ENCODE measurements at regions not wholly inside any gene's neighbourhood (a gene's known extent, or its start where the extent isn't known, plus 50 kb on each side); places are given as distances from the start of the nearest gene placed in this dataset.

DNA sequence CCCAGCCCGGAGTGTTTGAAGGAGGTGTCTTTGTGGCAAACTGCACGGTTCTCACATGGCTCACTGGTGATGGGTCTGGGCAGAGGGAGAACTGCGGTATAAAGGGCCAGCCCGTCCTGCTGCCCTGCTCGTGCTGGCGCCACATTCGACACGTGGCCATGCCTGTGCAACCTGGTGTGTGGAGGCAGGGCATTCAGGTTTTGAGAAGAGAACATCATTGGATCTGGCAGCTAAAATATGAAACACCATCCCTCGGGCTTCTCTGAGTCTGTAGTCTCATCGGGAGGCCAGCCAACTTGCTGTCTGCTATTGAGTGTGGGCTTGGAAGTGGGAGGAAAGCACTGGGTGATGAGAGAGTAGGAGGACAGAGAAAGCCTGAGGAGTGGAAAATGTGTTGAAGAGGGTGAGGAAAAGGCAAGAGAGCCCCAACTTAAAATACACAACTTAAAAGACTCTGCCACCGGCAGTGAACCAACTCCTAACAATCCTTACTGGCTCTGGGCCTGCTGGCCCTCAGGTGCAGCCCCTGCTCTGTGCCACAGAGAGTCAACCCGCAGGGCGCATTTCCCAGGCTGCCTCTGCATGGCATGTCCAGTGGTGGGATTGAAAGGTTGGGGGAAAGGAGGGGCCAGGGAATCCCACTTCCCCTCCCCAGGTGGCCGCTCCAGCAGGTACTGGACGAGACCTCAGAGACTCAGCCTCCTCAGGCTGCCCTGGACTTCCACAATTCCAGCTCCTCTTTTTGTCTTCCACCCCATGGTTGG is 112.7 kb upstream of the DLX2 start:
- no peaks in the 10 kb centered on the region for H3K4me1 ChIP-seq (ENCODE audit: control insufficient read depth in 3 of 3, insufficient read depth in 3 of 3, low read length in 3 of 3)
- H3K27ac ChIP-seq (ENCODE audit: low read depth, low read length) = no peak overlapping the region
- no peaks in the 10 kb centered on the region for H3K27me3 ChIP-seq (ENCODE audit: control insufficient read depth in 3 of 3, insufficient read depth in 3 of 3, low read length in 3 of 3)
- no peak overlapping the region for H3K9ac ChIP-seq (ENCODE audit: low read depth in 1 of 3, low read length in 3 of 3)
- H3K36me3 ChIP-seq (ENCODE audit: control insufficient read depth in 3 of 3, insufficient read depth in 3 of 3, low read length in 3 of 3) = no peaks in the 10 kb centered on the region
- H3K4me3 ChIP-seq (ENCODE audit: low read length in 3 of 3) = no peak overlapping the region
- no peaks in the 10 kb centered on the region for H3K9me3 ChIP-seq (ENCODE audit: control insufficient read depth in 3 of 3, low read length in 3 of 3)

- Histone ChIP-seq H3K9ac (ENCODE audit: low read depth in 1 of 3, low read length in 3 of 3) (no peak overlapping the region), H3K9me3 (ENCODE audit: control insufficient read depth in 3 of 3, low read length in 3 of 3) (no peaks in the 10 kb centered on the region), H3K4me3 (ENCODE audit: low read length in 3 of 3) (no peak overlapping the region), H3K27ac (ENCODE audit: low read depth, low read length) (no peak overlapping the region), H3K4me1 (ENCODE audit: control insufficient read depth in 3 of 3, insufficient read depth in 3 of 3, low read length in 3 of 3) (no peaks in the 10 kb centered on the region), H3K36me3 (ENCODE audit: control insufficient read depth in 3 of 3, insufficient read depth in 3 of 3, low read length in 3 of 3) (no peaks in the 10 kb centered on the region), H3K27me3 (ENCODE audit: control insufficient read depth in 3 of 3, insufficient read depth in 3 of 3, low read length in 3 of 3) (no peaks in the 10 kb centered on the region)
Observed at GRCh38 chr2:172215936-172216335, 113.2 kb upstream of the DLX2 start.

- H3K9ac ChIP-seq (ENCODE audit: low read depth in 1 of 3, low read length in 3 of 3) = no peak overlapping the region
- H3K27ac ChIP-seq (ENCODE audit: low read depth, low read length) = no peak overlapping the region
- no peaks in the 10 kb centered on the region for H3K4me1 ChIP-seq (ENCODE audit: control insufficient read depth in 3 of 3, insufficient read depth in 3 of 3, low read length in 3 of 3)
Observed at GRCh38 chr2:172216477-172216876, 113.8 kb upstream of the DLX2 start.

DNA sequence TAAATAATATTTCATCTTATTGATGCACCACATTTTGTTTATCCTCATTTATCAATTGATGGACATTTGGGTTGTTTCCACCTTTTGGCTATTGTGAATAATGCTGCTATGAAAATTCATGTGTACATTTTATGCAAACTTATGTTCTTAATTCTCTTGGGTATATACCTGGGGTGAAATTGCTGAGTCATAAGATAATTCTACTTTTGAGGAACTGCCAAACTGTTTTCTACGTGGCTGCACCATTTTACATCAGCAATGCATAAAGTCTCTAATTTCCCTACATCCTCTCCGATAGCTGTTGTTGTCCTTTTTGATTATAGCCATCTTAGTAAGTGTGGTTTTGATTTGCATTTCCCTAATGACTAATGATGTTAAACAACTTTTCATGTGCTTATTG is 116.5 kb upstream of the DLX2 start:
- Histone ChIP-seq H3K27me3 (ENCODE audit: control insufficient read depth in 3 of 3, insufficient read depth in 3 of 3, low read length in 3 of 3) (no peaks in the 10 kb centered on the region), H3K4me3 (ENCODE audit: low read length in 3 of 3) (no peak overlapping the region), H3K9me3 (ENCODE audit: control insufficient read depth in 3 of 3, low read length in 3 of 3) (no peaks in the 10 kb centered on the region), H3K27ac (ENCODE audit: low read depth, low read length) (no peak overlapping the region), H3K4me1 (ENCODE audit: control insufficient read depth in 3 of 3, insufficient read depth in 3 of 3, low read length in 3 of 3) (no peaks in the 10 kb centered on the region), H3K9ac (ENCODE audit: low read depth in 1 of 3, low read length in 3 of 3) (no peak overlapping the region), H3K36me3 (ENCODE audit: control insufficient read depth in 3 of 3, insufficient read depth in 3 of 3, low read length in 3 of 3) (no peaks in the 10 kb centered on the region)

More at GRCh38 chr2:172216477-172216876, 113.8 kb upstream of the DLX2 start:
- Histone ChIP-seq H3K27me3 (ENCODE audit: control insufficient read depth in 3 of 3, insufficient read depth in 3 of 3, low read length in 3 of 3) (no peaks in the 10 kb centered on the region), H3K4me3 (ENCODE audit: low read length in 3 of 3) (no peak overlapping the region), H3K36me3 (ENCODE audit: control insufficient read depth in 3 of 3, insufficient read depth in 3 of 3, low read length in 3 of 3) (no peaks in the 10 kb centered on the region), H3K9me3 (ENCODE audit: control insufficient read depth in 3 of 3, low read length in 3 of 3) (no peaks in the 10 kb centered on the region)

DNA sequence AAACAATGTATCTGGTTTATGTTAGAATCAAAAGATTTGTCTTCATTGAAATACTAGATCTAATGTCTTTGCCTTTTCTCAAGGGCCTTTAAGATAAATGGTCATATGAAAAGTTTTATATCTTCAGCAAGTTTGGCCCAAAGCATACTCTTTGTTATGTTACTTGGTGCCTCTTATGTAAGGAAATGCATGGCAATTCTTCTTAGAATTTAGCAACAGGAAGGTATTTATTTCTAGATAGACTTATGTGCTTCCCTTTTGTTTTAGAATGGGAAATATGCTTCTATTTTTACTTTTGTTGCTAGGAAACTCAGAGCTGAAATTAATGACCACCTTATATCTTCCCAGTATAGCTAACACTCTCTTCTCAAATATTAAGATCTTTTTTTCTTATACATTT is 117.4 kb upstream of the DLX2 start:
- Histone ChIP-seq H3K27ac (ENCODE audit: low read depth, low read length) (no peak overlapping the region), H3K4me3 (ENCODE audit: low read length in 3 of 3) (no peak overlapping the region), H3K27me3 (ENCODE audit: control insufficient read depth in 3 of 3, insufficient read depth in 3 of 3, low read length in 3 of 3) (no peaks in the 10 kb centered on the region), H3K9ac (ENCODE audit: low read depth in 1 of 3, low read length in 3 of 3) (no peak overlapping the region), H3K9me3 (ENCODE audit: control insufficient read depth in 3 of 3, low read length in 3 of 3) (no peaks in the 10 kb centered on the region), H3K36me3 (ENCODE audit: control insufficient read depth in 3 of 3, insufficient read depth in 3 of 3, low read length in 3 of 3) (no peaks in the 10 kb centered on the region), H3K4me1 (ENCODE audit: control insufficient read depth in 3 of 3, insufficient read depth in 3 of 3, low read length in 3 of 3) (no peaks in the 10 kb centered on the region)

DNA sequence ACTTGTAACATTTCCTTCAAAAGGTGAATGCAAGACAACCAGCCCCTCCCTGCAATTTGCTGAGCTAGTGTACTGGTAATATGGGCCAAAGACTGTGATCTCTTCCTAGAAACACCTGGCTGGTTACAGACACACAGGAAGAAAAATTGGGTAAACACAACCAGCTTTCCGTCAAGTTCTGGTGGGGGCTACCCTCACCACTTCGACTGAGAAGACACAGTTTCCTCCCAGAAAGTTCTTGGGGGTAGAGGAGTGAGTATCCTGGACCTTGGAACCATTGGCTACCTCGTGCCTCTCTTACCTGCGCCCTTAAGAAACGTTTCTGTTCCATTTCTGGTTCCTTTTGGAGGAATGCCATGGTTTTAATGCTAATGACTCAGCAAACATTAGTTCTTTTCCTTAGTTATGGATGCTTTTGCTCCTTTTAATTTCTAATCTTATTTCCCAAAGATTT is 120.9 kb upstream of the DLX2 start:
- Histone ChIP-seq H3K9ac (ENCODE audit: low read depth in 1 of 3, low read length in 3 of 3) (no peak overlapping the region), H3K9me3 (ENCODE audit: control insufficient read depth in 3 of 3, low read length in 3 of 3) (no peaks in the 10 kb centered on the region), H3K36me3 (ENCODE audit: control insufficient read depth in 3 of 3, insufficient read depth in 3 of 3, low read length in 3 of 3) (no peaks in the 10 kb centered on the region), H3K4me1 (ENCODE audit: control insufficient read depth in 3 of 3, insufficient read depth in 3 of 3, low read length in 3 of 3) (no peaks in the 10 kb centered on the region), H3K4me3 (ENCODE audit: low read length in 3 of 3) (no peak overlapping the region), H3K27ac (ENCODE audit: low read depth, low read length) (no peak overlapping the region), H3K27me3 (ENCODE audit: control insufficient read depth in 3 of 3, insufficient read depth in 3 of 3, low read length in 3 of 3) (peaks cover 0 to 3% (median 0%) of the 10 kb centered on the region in 3 donors)

GRCh38 chr2:172225786-172226185 is 123.1 kb upstream of the DLX2 start:
- no peaks in the 10 kb centered on the region for H3K36me3 ChIP-seq (ENCODE audit: control insufficient read depth in 3 of 3, insufficient read depth in 3 of 3, low read length in 3 of 3)
- no peak overlapping the region for H3K27ac ChIP-seq (ENCODE audit: low read depth, low read length)
- no peaks in the 10 kb centered on the region for H3K4me1 ChIP-seq (ENCODE audit: control insufficient read depth in 3 of 3, insufficient read depth in 3 of 3, low read length in 3 of 3)
- no peaks in the 10 kb centered on the region for H3K9me3 ChIP-seq (ENCODE audit: control insufficient read depth in 3 of 3, low read length in 3 of 3)
- peaks cover 0 to 3% (median 0%) of the 10 kb centered on the region in 3 donors for H3K27me3 ChIP-seq (ENCODE audit: control insufficient read depth in 3 of 3, insufficient read depth in 3 of 3, low read length in 3 of 3)
- H3K9ac ChIP-seq (ENCODE audit: low read depth in 1 of 3, low read length in 3 of 3) = no peak overlapping the region
- no peak overlapping the region for H3K4me3 ChIP-seq (ENCODE audit: low read length in 3 of 3)

DNA sequence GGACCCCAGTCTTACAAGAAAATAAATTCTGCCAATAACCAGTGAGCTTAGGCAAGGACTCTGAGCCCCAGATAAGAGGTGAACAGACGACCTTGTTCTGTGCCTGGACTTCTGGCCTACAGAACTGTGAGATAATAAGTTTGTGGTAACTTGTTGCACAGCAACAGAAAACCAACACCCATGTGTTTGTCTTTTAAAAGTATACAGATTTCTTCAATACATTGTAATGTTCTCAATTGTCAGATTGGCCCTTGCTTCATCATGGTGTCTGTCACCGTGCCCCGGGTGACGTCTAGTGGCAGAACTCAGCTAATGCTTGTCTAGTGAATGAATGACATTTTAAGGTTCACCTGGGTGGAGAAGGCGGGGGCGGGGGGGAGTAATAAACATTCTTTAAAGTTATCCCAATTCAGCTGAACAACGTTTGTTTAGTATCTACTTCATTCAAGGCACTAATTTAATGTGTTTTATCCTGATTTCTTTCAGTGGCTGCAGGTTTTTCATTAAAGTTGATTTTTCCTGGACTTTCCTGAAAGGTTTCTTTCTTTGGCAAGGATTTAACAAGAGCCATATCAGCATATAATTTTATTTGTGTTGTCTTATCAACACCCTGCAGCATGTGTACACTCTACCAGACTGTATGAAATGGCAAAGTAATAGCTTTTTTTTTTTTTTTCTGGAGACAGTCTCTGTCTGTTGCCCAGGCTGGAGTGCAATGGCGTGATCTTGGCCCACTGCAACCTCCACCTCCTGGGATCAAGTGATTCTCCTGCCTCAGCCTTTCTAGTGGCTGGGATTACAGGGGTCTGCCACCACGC is 123.8 kb upstream of the DLX2 start:
- H3K27ac ChIP-seq (ENCODE audit: low read depth, low read length) = no peak overlapping the region

DNA sequence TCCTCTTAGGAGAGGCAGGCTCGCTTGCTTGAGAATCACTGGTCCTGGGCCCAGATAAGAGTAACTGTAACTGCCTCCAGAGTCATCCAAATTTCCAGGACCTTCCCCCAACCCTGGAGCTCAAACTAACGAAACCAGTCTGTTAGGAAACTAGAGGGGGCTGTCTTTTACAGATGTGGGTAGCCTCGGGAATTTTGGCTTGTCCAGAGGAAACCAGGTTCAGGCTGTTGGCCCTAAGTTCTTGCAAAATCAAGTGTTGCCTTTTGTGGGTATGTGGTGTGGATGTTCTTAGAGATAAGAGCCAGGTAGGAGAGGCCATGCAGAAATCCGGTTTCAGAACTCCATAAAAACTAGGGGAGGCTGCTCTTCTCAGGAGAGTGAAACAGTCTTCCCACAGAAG is 125.0 kb upstream of the DLX2 start:
- Histone ChIP-seq H3K36me3 (ENCODE audit: control insufficient read depth in 3 of 3, insufficient read depth in 3 of 3, low read length in 3 of 3) (no peaks in the 10 kb centered on the region), H3K27ac (ENCODE audit: low read depth, low read length) (no peak overlapping the region), H3K4me1 (ENCODE audit: control insufficient read depth in 3 of 3, insufficient read depth in 3 of 3, low read length in 3 of 3) (peaks cover 0 to 2% (median 0%) of the 10 kb centered on the region in 3 donors), H3K4me3 (ENCODE audit: low read length in 3 of 3) (no peak overlapping the region), H3K27me3 (ENCODE audit: control insufficient read depth in 3 of 3, insufficient read depth in 3 of 3, low read length in 3 of 3) (peaks cover 0 to 3% (median 0%) of the 10 kb centered on the region in 3 donors), H3K9ac (ENCODE audit: low read depth in 1 of 3, low read length in 3 of 3) (no peak overlapping the region), H3K9me3 (ENCODE audit: control insufficient read depth in 3 of 3, low read length in 3 of 3) (no peaks in the 10 kb centered on the region)

More for the DNA sequence above, 123.8 kb upstream of the DLX2 start:
- Histone ChIP-seq H3K4me3 (ENCODE audit: low read length in 3 of 3) (no peak overlapping the region), H3K27me3 (ENCODE audit: control insufficient read depth in 3 of 3, insufficient read depth in 3 of 3, low read length in 3 of 3) (peaks cover 0 to 3% (median 0%) of the 10 kb centered on the region in 3 donors), H3K36me3 (ENCODE audit: control insufficient read depth in 3 of 3, insufficient read depth in 3 of 3, low read length in 3 of 3) (no peaks in the 10 kb centered on the region), H3K9me3 (ENCODE audit: control insufficient read depth in 3 of 3, low read length in 3 of 3) (no peaks in the 10 kb centered on the region), H3K4me1 (ENCODE audit: control insufficient read depth in 3 of 3, insufficient read depth in 3 of 3, low read length in 3 of 3) (no peaks in the 10 kb centered on the region), H3K9ac (ENCODE audit: low read depth in 1 of 3, low read length in 3 of 3) (no peak overlapping the region)

DNA sequence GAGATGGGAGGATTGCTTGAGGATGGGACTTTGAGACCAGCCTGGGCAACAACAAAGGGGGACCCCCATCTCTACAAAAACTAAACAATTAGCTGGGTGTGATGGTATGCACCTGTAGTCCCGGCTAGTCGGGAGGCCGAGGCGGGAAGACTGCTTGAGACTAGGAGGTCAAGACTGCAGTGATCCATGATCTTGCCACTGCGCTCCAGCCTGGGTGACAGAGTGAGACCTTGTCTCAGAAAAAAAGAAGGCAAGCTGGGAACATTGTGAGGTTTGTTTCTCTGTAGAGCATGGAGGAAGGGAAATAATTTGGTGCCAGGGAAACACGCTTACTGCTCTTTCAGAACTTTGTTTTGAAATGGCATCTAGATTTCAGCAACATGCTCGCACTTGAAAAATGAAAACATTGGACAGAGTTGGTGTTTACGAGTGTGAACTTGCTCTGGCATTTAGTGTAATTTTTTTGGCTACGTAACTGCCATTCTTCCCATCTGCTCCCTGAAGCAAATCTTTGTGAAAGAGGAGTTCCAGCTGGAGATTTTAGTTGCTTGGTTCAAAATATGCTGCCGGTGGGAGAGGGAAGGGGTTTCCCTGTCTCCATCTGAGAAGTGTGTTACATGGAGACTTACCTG is 125.6 kb upstream of the DLX2 start:
- Histone ChIP-seq H3K27me3 (ENCODE audit: control insufficient read depth in 3 of 3, insufficient read depth in 3 of 3, low read length in 3 of 3) (peaks cover 0 to 7% (median 0%) of the 10 kb centered on the region in 3 donors), H3K9me3 (ENCODE audit: control insufficient read depth in 3 of 3, low read length in 3 of 3) (no peaks in the 10 kb centered on the region), H3K27ac (ENCODE audit: low read depth, low read length) (no peak overlapping the region), H3K36me3 (ENCODE audit: control insufficient read depth in 3 of 3, insufficient read depth in 3 of 3, low read length in 3 of 3) (no peaks in the 10 kb centered on the region), H3K4me1 (ENCODE audit: control insufficient read depth in 3 of 3, insufficient read depth in 3 of 3, low read length in 3 of 3) (peaks cover 0 to 2% (median 0%) of the 10 kb centered on the region in 3 donors), H3K4me3 (ENCODE audit: low read length in 3 of 3) (no peak overlapping the region), H3K9ac (ENCODE audit: low read depth in 1 of 3, low read length in 3 of 3) (no peak overlapping the region)
